Heart right ventricle (tissue), 16 donors: ENCODE measurements at regions not wholly inside any gene's neighbourhood (a gene's known extent, or its start where the extent isn't known, plus 50 kb on each side); places are given as distances from the start of the nearest gene placed in this dataset.
A peak's percentile ranks its signal among the peaks of the same experiment; 100 is the strongest.
"Not testable (repeated sequence)": the region's sequence is repeated elsewhere in the genome, so short reads cannot be mapped to it uniquely, and the experiment has no call there.

ENCODE experiments used
- ATAC-seq, 8 donors: fragments of 200-7000 bp; cut with Tn5 transposase; one replicate each; pipeline ENCODE4 v1.9.1; 2020; ENCODE audit warnings: mild to moderate bottlenecking in 8 of 8, moderate library complexity in 8 of 8, moderate number of reproducible peaks in 1 of 8
- DNase-seq, 2 donors: peaks; one replicate each; pipeline ENCODE4 v3.0.0-alpha.2; 2020
- H3K27ac ChIP-seq, 10 donors: fragments of 200-600 bp; sonication (generic) in 2 of 10; one replicate each; pipeline versions ENCODE4 v1.5.0 to v1.8.0; 2020 to 2022; ENCODE audit warnings: mild to moderate bottlenecking in 3 of 10
- H3K27me3 ChIP-seq, 7 donors: fragments of 200-600 bp; one replicate each; pipeline ENCODE4 v1.8.0; 2021 to 2022; ENCODE audit warnings: mild to moderate bottlenecking in 2 of 7
- H3K36me3 ChIP-seq, 9 donors: fragments of 200-600 bp; sonication (generic) in 1 of 9; one replicate each; pipeline versions ENCODE4 v1.5.0 to v1.8.0; 2020 to 2022; ENCODE audit warnings: mild to moderate bottlenecking in 2 of 9
- H3K4me1 ChIP-seq, 9 donors: fragments of 200-600 bp; sonication (generic) in 1 of 9; one replicate each; pipeline versions ENCODE4 v1.5.0 to v1.8.0; 2020 to 2022; ENCODE audit warnings: mild to moderate bottlenecking in 4 of 9
- H3K4me3 ChIP-seq, 10 donors: fragments of 200-600 bp; sonication (generic) in 2 of 10; one replicate each; pipeline versions ENCODE4 v1.5.0 to v1.8.0; 2020 to 2022; ENCODE audit warnings: mild to moderate bottlenecking in 7 of 10, moderate library complexity in 2 of 10
- H3K9me3 ChIP-seq, 11 donors: fragments of 200-600 bp in 10 of 11; sonication (generic) in 2 of 11; one replicate each; pipeline versions ENCODE4 v1.5.0 to v1.8.0; 2013 to 2022; ENCODE audit warnings: mild to moderate bottlenecking in 2 of 11, control low read depth in 1 of 11, moderate library complexity in 1 of 11
- WGBS, 2 donors: extraction: QIAGEN DNeasy Blood & Tissue Kit; methylation state at CpG; one replicate each; pipeline ENCODE4 v1.1.7; 2013; ENCODE audit warnings: inconsistent platforms in 1 of 2; 5-methylcytosine and 5-hydroxymethylcytosine counted together
- intact Hi-C, 10 donors: fragments of 100-400 bp; cut with DNase I; formaldehyde crosslinking; loops; one replicate each; pipeline versions ENCODE4 v1.11.1 to v1.14.2; 2022
- TF ChIP-seq, protein P1 (sequence below), 9 donors: fragments of 200-600 bp; sonication (generic) in 2 of 9; IDR thresholded peaks; one replicate each; pipeline versions ENCODE4 v1.5.0 to v1.8.0; 2021 to 2022; ENCODE audit warnings: antibody characterized with exemption in 9 of 9, mild to moderate bottlenecking in 5 of 9, moderate library complexity in 1 of 9
- donor health status: Arrhythmogenic right ventricular cardiomyopathy.
- donor health status: ischemic (EF 13 %, LVEDD 7.1; RV severe dilation, severe dysfunction).
- donor health status: healthy with polysubstance abuse.
- donor health status: DM: no; HTN: yes; CAD: no.
- donor health status: DM: no; HTN: no; CAD: no.
- donor health status: ischemic (EF 25% LVEDD 6.9; RV normal size, moderate dysfunction).
- donor health status: ischemic (EF 25% LVEDD 5.7; RV mildly dilated, moderate dysfunction).
- donor health status: healthy.
- donor health status: DM: yes; HTN: yes; CAD: no.
- donor health status: Ischemic cardiomyopathy.
- donor health status: ischemic (EF 35%, LVEDD 5.7; RV mildly dilated, moderate dysfunction).
- donor health status: nonischemic (EF 11% LVEDD 7.7; RV severe dilation, severe dysfunction).
- donor health status: DM: yes; HTN: yes; CAD: no.
- donor health status: PGD.
- donor health status: ischemic (EF 29% LVEDD 5.4; RV normal size, mild dysfunction).
- donor health status: nonischemic (EF 23%, LVEDD 6.1; RV moderate dilation, normal function).

DNA sequence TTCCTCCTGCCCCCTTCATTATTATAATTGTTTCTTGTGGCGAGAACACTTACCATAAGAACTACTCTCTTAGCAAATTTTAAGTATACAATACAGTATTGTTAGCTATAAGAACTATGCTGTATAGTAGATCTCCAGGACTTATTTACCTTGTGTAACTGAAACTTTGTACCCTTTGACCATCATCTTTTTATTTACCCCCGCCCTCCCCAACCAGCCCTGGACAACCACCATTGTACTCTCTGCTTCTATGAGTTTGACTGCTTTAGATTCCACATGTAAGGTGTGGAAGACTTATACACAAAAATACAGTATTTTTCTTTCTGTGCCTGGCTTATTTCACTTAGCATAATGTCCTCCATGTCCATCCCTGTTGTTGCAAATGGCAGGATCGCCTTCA is 161.1 kb downstream of the PHF8 start:
- ATAC-seq: no peak
- Histone ChIP-seq H3K27me3 (peaks cover 0 to 39% (median 0%) of the 10 kb centered on the region in 7 donors), H3K4me1 (no peaks in the 10 kb centered on the region), H3K4me3 (no peak overlapping the region), H3K27ac (no peak overlapping the region), H3K36me3 (no peaks in the 10 kb centered on the region), H3K9me3 (no peaks in the 10 kb centered on the region)
- TF ChIP-seq, protein P1, sequence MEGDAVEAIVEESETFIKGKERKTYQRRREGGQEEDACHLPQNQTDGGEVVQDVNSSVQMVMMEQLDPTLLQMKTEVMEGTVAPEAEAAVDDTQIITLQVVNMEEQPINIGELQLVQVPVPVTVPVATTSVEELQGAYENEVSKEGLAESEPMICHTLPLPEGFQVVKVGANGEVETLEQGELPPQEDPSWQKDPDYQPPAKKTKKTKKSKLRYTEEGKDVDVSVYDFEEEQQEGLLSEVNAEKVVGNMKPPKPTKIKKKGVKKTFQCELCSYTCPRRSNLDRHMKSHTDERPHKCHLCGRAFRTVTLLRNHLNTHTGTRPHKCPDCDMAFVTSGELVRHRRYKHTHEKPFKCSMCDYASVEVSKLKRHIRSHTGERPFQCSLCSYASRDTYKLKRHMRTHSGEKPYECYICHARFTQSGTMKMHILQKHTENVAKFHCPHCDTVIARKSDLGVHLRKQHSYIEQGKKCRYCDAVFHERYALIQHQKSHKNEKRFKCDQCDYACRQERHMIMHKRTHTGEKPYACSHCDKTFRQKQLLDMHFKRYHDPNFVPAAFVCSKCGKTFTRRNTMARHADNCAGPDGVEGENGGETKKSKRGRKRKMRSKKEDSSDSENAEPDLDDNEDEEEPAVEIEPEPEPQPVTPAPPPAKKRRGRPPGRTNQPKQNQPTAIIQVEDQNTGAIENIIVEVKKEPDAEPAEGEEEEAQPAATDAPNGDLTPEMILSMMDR (IDR thresholded peaks at IDR 0.05): no peak
- whole genome bisulfite sequencing, 2 donors: 90 to 91% methylated on average over 3 of the region's 3 CpGs
- DNase-seq: no peak
- intact Hi-C loops: no loop called here

DNA sequence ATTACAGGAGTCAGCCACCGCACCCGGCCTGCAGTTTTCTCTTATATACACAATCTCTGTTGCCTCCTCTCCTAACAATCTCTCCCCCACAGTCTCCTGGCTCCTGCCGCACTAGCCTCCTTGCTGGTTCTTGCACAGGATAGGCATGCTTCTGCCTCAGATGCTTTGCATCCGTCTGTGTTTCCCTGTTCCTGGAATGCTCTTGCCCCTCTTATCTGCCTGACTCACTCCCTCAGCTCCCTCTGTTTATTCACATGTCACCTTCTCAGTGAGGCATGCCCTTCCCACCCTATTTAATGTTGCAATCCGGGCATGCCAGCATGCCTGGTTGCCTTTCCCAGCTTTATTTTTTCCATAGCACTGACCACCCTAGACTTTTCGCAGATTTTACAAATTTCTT is 161.9 kb downstream of the PHF8 start:
- intact Hi-C loops: no loop called here
- H3K27me3 ChIP-seq: peaks cover 0 to 31% (median 0%) of the 10 kb centered on the region in 7 donors
- H3K4me1 ChIP-seq: no peaks in the 10 kb centered on the region
- TF ChIP-seq, protein P1 (IDR thresholded peaks at IDR 0.05): no peak
- DNase-seq (no peak), ATAC-seq (peak in 1 of 8 donors; percentile 74)
- no peak overlapping the region for H3K4me3 ChIP-seq
- peaks cover 0 to 6% (median 0%) of the 10 kb centered on the region in 11 donors for H3K9me3 ChIP-seq
- no peak overlapping the region for H3K27ac ChIP-seq
- WGBS, 2 donors: 21 to 23% methylated on average over 6 of the region's 6 CpGs
- H3K36me3 ChIP-seq: no peaks in the 10 kb centered on the region

DNA sequence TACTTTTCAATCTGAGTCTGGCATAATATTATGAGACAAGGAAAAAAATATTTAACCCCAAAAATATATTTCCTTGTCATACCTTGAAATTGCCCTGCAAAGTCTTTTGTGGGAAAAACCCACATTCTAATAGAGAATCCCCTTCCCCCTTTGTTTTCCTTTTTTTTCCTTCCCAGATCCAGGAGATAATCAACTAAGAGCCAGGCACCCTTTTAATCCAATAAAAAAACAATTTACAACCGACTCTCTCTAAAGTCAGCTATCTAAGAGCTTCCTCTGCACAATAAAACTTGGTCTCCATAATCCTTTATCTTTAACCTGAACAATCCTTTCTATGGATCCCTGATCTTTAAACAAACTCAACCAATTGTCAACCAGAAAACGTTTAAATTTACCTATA is 163.5 kb downstream of the PHF8 start:
- H3K4me1 ChIP-seq, DNase-seq, H3K4me3 ChIP-seq, intact Hi-C loops, H3K36me3 ChIP-seq, ATAC-seq, H3K27ac ChIP-seq: not testable (repeated sequence)
- H3K9me3 ChIP-seq: peaks cover 0 to 19% (median 0%) of the 10 kb centered on the region in 11 donors
- peaks cover 0 to 23% (median 0%) of the 10 kb centered on the region in 7 donors for H3K27me3 ChIP-seq
- 23 to 36% methylated on average over 2 of the region's 2 CpGs for WGBS, 2 donors

DNA sequence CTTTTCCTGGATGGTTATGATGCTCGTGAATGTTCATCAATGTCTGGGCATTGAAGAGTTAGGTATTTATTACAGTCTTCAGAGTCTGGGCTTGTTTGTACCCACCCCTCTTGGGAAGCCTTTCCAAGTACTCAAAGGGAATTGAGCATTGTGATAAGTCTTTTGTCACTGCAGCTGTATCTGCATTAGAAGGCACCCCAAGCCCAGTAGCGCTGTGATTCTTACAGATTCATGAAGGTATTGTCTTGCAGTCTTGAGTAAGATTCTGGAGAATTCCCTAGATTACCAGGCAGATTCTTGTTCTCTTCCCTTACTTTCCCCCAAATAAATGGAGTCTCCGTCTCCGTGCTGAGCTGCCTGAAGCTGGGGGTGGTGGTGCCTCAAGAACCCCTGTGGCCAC is 173.4 kb upstream of the HUWE1 start:
- no peak overlapping the region for H3K4me3 ChIP-seq
- ATAC-seq (no peak), DNase-seq (no peak)
- no peak overlapping the region for H3K27ac ChIP-seq
- peaks cover 0 to 3% (median 0%) of the 10 kb centered on the region in 7 donors for H3K27me3 ChIP-seq
- 90 to 91% methylated on average over 4 of the region's 4 CpGs for WGBS, 2 donors
- TF ChIP-seq, protein P1 (IDR thresholded peaks at IDR 0.05): no peak
- no peaks in the 10 kb centered on the region for H3K36me3 ChIP-seq
- peaks cover 0 to 5% (median 0%) of the 10 kb centered on the region in 11 donors for H3K9me3 ChIP-seq
- intact Hi-C loops: no loop called here
- H3K4me1 ChIP-seq: no peaks in the 10 kb centered on the region

DNA sequence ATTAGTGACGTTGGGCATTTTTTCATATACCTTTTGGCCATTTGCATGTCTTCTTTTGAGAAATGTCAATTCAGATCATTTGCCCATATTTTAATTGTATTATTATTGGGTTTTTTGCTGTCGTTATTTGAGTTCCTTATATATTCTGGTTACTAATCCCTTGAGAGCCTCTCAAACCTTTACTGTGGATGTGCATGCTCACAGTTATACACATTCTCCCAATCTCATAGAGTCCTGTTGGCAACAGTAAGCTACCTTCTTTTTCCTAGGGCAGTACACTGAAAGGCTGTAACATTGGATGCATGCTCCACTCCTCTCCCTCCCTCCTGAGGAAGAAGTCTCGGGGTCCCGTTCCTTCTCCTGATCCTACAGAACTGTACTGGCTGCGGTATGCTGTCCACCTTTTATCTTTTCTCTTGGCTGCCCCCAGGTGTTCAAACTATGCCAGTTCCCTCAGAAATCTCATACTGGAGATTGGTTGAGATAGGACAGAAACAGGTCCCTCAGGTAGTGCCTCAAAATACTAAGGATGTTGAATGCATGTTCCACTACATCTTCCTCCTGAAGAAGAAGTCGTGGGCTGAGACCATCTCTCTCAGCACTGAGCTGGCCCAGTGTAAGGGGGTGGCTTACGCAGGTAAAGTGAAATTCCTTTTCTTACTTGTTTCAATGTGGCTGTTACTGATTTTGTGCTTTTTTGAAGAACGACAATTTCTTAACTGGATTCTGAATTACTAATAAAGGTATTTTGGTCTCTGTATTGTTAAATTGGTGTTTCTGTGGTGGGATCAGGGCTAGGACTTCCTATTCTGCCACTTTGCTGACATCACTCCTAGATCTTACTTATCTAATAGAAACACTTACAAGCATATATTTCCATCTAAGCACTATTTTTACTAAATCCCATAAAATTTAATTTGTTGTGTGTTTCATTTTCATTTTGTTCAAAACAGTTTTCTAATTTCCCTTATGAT is 145.4 kb upstream of the HUWE1 start:
- intact Hi-C loops: no loop called here
- TF ChIP-seq, protein P1 (IDR thresholded peaks at IDR 0.05): peak in 5 of 9 donors; percentile 9 to 35 (median 21)
- 41 to 42% methylated on average over 8 of the region's 8 CpGs for WGBS, 2 donors
- DNase-seq (peak in 1 of 2 donors; percentile 3), ATAC-seq (no peak)
- no peak overlapping the region for H3K27ac ChIP-seq
- no peaks in the 10 kb centered on the region for H3K4me1 ChIP-seq
- H3K4me3 ChIP-seq: no peak overlapping the region
- H3K9me3 ChIP-seq: no peaks in the 10 kb centered on the region
- no peaks in the 10 kb centered on the region for H3K36me3 ChIP-seq
- H3K27me3 ChIP-seq: no peaks in the 10 kb centered on the region
